ENCODE measurements at regions not wholly inside any gene's neighbourhood (a gene's known extent, or its start where the extent isn't known, plus 50 kb on each side); places are given as distances from the start of the nearest gene placed in this dataset.

DNA sequence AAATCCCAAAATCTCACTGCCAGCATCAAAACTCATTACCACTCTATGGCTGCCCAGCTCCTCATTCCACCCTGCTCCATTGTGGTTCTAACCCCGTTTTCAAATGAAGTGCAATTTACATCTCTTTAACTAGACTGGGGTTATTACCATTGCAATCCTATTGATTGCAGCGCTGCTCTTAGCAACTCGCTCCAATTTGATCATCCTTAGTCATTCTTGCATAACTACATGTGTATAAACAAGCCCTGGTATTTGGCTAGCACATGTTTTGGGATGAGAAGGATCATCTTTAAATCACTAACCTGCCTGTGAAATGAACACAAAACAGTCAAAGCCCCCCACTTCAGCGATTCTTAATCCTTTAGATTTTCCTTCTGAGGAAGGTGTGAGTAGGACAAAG lies 340.1 kb upstream of the PPARGC1A start:
- TF ChIP-seq ZFP30 (CRISPR knock-in tag; IDR thresholded peaks at IDR 0.05), result no peak
- no peak for TF ChIP-seq ZNF8 (CRISPR knock-in tag; IDR thresholded peaks at IDR 0.05)
- no peak for TF ChIP-seq ZFP3 (CRISPR knock-in tag; IDR thresholded peaks at IDR 0.05)
- TF ChIP-seq, protein P1, sequence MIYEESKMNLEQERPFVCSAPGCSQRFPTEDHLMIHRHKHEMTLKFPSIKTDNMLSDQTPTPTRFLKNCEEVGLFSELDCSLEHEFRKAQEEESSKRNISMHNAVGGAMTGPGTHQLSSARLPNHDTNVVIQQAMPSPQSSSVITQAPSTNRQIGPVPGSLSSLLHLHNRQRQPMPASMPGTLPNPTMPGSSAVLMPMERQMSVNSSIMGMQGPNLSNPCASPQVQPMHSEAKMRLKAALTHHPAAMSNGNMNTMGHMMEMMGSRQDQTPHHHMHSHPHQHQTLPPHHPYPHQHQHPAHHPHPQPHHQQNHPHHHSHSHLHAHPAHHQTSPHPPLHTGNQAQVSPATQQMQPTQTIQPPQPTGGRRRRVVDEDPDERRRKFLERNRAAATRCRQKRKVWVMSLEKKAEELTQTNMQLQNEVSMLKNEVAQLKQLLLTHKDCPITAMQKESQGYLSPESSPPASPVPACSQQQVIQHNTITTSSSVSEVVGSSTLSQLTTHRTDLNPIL (CRISPR knock-in tag; IDR thresholded peaks at IDR 0.05; ENCODE audit: low read depth), result no peak
- TF ChIP-seq OSR1 (CRISPR knock-in tag; IDR thresholded peaks at IDR 0.05), result no peak
- no peak for TF ChIP-seq ESRRG (CRISPR knock-in tag; IDR thresholded peaks at IDR 0.05)
- no peak for TF ChIP-seq RARB (CRISPR knock-in tag; IDR thresholded peaks at IDR 0.05)
- TF ChIP-seq, protein P2, sequence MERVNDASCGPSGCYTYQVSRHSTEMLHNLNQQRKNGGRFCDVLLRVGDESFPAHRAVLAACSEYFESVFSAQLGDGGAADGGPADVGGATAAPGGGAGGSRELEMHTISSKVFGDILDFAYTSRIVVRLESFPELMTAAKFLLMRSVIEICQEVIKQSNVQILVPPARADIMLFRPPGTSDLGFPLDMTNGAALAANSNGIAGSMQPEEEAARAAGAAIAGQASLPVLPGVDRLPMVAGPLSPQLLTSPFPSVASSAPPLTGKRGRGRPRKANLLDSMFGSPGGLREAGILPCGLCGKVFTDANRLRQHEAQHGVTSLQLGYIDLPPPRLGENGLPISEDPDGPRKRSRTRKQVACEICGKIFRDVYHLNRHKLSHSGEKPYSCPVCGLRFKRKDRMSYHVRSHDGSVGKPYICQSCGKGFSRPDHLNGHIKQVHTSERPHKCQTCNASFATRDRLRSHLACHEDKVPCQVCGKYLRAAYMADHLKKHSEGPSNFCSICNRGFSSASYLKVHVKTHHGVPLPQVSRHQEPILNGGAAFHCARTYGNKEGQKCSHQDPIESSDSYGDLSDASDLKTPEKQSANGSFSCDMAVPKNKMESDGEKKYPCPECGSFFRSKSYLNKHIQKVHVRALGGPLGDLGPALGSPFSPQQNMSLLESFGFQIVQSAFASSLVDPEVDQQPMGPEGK (CRISPR knock-in tag; IDR thresholded peaks at IDR 0.05; ENCODE audit: borderline replicate concordance), result no peak
- no peak for TF ChIP-seq ZNF70 (CRISPR knock-in tag; IDR thresholded peaks at IDR 0.05)
- TF ChIP-seq SNAI2 (CRISPR knock-in tag; IDR thresholded peaks at IDR 0.05), result no peak
- TF ChIP-seq, protein P3, sequence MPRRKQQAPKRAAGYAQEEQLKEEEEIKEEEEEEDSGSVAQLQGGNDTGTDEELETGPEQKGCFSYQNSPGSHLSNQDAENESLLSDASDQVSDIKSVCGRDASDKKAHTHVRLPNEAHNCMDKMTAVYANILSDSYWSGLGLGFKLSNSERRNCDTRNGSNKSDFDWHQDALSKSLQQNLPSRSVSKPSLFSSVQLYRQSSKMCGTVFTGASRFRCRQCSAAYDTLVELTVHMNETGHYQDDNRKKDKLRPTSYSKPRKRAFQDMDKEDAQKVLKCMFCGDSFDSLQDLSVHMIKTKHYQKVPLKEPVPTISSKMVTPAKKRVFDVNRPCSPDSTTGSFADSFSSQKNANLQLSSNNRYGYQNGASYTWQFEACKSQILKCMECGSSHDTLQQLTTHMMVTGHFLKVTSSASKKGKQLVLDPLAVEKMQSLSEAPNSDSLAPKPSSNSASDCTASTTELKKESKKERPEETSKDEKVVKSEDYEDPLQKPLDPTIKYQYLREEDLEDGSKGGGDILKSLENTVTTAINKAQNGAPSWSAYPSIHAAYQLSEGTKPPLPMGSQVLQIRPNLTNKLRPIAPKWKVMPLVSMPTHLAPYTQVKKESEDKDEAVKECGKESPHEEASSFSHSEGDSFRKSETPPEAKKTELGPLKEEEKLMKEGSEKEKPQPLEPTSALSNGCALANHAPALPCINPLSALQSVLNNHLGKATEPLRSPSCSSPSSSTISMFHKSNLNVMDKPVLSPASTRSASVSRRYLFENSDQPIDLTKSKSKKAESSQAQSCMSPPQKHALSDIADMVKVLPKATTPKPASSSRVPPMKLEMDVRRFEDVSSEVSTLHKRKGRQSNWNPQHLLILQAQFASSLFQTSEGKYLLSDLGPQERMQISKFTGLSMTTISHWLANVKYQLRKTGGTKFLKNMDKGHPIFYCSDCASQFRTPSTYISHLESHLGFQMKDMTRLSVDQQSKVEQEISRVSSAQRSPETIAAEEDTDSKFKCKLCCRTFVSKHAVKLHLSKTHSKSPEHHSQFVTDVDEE (CRISPR knock-in tag; IDR thresholded peaks at IDR 0.05), result no peak
- TF ChIP-seq CSDC2 (CRISPR knock-in tag; IDR thresholded peaks at IDR 0.05), result no peak
